Stimulated activated CD8-positive, alpha-beta memory T cell treated with anti-CD3 and anti-CD28 coated beads, Interleukin-4, amount 100 ng/mL, for 1 hour (primary cell): ENCODE measurements at regions not wholly inside any gene's neighbourhood (a gene's known extent, or its start where the extent isn't known, plus 50 kb on each side); places are given as distances from the start of the nearest gene placed in this dataset.
"Not testable (repeated sequence)": the region's sequence is repeated elsewhere in the genome, so short reads cannot be mapped to it uniquely, and the experiment has no call there.

ENCODE experiments used
- DNase-seq, 2 donors: peaks; one replicate each; pipeline ENCODE4 v3.0.0-alpha.2; 2020; ENCODE audit warnings: low read depth in 2 of 2, low spot score in 1 of 2

DNA sequence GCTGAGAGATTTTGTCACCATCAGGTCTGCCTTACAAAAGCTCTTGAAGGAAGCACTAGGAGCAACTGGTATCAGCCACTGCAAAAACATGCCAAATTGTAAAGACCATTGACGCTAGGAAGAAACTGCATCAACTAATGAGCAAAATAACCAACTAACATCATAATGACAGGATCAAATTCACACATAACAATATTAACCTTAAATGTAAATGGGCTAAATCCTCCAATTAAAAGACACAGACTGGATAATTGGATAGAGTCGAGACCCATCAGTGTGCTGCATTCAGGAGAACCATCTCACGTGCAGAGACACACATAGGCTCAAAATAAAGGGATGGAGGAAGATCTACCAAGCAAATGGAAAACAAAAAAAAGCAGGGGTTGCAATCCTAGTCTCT, 53.1 kb upstream of the SELENOP start:
- DNase-seq, result not testable (repeated sequence)
